Stimulated activated CD8-positive, alpha-beta memory T cell treated with anti-CD3 and anti-CD28 coated beads, Interleukin-7, amount 100 ng/mL, for 4 hours (primary cell): ENCODE measurements at regions not wholly inside any gene's neighbourhood (a gene's known extent, or its start where the extent isn't known, plus 50 kb on each side); places are given as distances from the start of the nearest gene placed in this dataset.
"Not testable (repeated sequence)": the region's sequence is repeated elsewhere in the genome, so short reads cannot be mapped to it uniquely, and the experiment has no call there.

Source experiments
- DNase-seq, 2 donors: peaks; one replicate each; pipeline ENCODE4 v3.0.0-alpha.2; 2020; ENCODE audit warnings: low read depth in 2 of 2

DNA sequence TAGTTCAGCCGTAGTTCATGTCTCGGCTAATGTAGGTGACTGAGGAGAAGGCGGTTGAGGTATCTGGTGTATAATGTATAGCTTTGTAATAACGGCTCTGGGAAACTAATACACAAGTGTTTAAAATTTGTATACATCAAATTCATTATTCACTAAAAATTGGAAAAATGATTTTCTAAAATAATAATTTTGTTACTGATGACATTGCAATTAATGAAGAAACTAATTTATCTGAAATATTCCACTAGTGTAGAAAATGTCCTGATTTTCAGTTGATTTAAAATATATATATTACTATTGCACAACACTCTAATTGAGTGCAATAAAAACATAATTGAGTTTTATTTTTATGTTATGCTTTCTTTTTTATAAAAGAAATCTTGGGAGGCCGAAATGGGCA is 823.0 kb downstream of the TAF11L14 start:
- DNase-seq = no peak

DNA sequence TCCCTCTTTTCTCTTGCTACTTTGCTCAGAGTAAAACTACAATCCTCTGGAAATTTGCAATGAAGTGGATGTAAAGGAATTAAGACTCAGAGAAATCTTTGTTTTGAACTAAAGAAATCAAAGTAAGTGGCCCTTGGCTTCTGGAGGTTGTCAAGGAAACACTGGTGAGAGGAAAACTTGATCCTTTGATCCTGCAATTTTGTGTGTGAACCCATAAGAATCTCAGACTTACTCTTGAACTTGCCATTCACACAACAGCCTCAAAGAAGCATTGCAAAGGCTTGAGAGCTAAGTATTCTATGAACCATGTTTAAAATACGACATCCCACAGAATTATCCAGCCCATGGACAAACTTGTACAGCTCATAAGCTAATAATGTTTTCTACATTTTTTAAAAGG is 827.5 kb downstream of the TAF11L14 start:
- DNase-seq = no peak

DNA sequence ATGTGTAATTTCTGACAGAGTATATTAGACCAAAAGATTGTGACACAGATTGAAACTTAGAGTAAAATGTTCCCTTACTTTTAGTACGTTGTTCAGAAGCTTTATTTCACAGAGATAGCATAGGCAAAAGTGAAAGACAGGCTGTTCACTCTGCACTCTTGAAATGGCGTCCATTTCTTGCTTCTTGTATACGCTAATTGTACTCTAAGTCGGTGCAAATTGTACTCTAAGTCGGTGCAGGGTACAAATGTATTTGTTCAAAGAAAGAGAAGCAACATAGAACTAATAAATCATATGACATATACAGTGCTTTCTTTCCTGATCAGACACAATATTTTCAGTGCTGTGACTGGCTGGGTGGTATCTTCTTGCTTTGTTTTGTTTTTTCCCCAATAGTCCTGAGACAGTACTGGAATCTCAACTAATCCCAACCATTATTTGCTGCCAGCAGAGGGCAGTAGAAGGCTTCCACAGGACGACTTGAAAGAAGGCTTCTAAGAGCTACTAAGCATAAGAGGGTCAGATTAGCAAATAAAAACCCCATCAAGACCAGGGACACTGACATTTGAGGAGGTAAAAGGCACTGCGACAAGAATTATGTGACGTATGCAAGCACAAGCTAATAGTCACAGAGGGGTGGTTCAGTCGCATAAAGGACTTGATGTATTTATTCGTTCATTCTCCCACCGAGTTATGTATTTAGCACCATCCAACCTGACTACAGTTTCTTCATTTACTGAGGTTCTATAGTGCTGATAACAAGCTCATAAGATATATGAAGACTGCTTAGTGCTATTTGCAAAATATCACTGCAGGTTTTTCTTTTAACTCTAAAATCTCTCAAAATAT is 831.8 kb downstream of the TAF11L14 start:
- DNase-seq = no peak

DNA sequence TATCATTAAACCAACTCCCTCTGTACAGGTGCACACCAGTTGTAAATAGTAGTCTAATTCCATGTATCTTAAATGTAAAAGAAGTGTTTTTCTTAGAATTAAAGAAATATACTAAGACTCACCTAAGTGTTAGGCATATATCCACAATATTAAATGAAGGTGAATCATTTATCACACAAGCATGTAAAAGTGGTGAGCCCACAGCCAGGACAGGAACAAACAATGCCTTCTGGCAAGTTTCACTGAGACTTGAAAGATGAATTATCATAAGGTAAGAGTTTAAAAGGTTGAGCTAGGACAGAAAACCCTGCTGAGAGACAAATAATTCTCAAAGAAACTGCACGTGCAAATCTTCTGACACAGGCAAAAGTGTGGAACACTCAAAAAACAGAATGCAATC is 832.5 kb downstream of the TAF11L14 start:
- DNase-seq = no peak

DNA sequence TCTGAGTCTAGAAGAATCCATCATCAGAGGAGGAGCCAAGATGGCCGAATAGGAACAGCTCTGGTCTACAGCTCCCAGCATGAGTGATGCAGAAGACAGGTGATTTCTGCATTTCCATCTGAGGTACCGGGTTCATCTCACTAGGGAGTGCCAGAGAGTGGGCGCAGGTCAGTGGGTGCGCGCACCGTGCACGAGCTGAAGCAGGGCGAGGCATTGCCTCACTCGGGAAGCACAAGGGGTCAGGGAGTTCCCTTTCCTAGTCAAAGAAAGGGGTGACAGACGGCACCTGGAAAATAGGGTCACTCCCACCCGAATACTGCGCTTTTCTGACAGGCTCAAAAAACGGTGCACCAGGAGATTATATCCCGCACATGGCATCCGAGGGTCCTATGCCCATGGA is 837.5 kb downstream of the TAF11L14 start:
- not testable (repeated sequence) for DNase-seq

DNA sequence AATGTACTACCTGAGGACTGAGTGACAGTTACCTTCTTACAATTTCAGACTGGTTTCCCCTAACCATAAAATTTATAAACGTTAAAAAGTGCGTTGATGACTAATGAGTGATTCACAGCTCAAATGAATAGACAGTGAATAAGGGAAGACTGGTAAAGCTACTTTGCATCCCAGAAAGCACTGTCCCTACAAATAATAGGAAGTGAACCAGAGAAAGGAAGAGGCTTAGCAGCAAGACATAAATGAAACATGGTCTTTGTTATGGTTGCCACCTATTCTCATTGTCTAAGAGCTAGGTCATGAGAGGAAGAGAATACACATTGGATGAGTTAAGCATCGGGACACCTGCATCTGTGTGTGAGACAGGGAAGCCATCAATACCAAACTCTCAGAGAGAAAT is 849.2 kb downstream of the TAF11L14 start:
- no peak for DNase-seq

DNA sequence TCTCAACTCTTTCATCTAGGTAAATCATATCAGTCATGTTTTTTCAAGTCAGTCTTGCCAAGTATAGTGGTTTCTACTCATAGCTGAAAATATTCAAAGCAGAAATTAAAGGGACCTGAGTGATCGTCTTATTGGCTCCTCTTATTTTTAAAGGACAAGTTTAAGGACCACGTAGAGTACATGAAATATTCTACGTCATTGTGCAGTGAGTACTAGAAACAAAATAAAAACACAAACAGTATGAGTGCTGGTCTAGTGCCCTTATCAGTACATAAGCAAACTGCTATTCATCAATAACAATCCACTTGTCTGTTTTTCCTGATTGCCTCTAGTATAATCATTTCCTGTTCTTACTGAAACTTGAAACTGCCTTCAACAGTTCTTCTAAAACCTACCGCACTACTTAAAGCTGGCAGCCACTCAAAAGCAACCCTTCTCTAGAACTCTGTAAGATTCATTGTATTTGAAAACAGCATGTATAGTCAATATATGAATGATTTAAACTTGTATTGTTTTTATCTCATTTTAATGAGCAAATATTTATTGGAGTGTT is 853.7 kb downstream of the TAF11L14 start:
- no peak for DNase-seq

DNA sequence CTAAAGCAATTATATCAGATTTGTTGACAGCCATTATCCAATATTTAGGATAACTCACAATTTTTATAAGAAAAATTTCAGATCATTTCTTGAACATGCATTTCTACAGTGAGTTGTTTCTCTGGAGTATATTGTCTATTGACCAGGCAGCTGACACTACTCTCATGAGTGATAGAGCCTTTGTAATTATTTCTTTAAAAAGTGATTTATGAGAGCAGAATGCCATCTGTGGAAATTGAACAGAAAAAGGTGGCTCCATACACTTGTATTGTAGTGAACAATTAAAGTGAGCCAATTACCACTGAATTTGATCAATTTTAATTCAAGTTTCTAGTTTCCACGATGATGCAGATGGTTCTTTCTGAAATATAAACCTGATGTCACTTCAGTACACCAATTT is 855.4 kb downstream of the TAF11L14 start:
- no peak for DNase-seq

DNA sequence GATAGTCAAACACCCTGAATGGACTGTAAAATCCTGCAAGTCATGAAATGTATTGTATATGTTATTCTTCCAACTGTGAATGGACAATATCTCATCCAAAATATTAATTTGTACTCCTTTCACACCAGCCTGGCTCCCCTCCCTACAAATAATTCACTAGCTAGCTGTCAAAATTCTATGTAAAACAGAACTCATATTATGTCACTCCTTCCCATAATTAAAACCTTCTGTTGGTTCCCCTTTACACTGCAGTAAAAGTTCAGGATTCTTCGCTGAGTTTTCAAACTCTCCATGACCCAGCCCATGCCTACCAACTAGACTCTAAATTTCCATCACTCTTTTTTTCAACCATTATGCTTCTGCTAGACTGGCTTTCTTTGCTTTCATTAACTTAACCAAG is 857.1 kb downstream of the TAF11L14 start:
- DNase-seq = no peak

DNA sequence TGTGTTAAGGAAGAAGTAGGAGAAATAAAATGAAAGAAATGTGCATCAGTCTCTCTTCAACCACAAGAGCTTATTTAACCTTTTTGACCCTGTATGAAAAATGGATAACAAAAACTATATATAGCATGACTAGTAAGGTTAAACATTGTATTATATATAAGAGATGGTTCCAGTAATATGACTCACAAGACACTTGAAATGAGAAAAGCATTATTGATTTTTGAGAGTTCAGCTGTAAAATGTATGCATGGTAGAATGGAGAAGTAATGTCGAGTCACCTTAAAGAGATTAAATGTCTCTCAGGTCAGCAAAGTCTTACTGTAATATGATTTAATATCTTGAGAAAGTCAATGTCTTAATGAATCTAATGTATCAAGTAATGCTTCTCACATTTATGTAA is 860.9 kb downstream of the TAF11L14 start:
- no peak for DNase-seq

DNA sequence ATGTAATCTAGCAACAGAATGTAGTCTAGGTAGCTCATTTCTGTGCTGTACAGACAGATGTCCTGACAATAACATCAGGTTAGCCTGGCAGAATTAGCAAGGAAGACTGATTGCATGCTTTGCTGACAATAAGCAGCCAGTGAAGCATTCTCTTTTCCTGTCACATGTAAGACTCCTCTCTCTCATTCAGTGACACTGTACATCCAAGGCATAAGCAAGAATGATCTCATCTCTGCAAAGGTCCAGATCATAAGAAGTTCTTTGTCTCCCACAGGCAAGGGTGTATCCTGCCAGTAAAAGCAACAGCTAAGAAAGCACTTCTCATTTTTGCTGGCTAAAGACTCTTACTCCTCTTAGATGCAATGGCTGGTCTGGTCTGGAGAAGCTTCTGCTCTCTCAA is 861.8 kb downstream of the TAF11L14 start:
- DNase-seq = no peak

DNA sequence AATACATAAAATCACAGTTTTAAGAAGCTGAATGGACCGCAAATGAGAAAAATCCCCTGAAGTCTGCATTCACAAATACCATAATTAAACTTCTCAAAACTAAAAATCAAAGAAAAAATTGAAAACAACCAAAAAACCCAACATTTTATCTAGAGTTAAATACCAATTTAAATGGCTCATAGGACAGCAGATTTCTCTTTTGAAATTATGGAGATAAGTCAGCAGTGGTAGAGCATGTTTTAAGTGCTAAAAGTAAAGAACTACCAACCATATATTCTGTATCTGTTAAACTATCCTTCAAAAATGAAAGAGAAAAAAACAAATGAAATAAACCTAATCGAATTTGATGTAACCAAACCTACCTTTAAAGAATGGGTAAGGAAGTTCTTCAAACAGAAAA is 862.8 kb downstream of the TAF11L14 start:
- no peak for DNase-seq

DNA sequence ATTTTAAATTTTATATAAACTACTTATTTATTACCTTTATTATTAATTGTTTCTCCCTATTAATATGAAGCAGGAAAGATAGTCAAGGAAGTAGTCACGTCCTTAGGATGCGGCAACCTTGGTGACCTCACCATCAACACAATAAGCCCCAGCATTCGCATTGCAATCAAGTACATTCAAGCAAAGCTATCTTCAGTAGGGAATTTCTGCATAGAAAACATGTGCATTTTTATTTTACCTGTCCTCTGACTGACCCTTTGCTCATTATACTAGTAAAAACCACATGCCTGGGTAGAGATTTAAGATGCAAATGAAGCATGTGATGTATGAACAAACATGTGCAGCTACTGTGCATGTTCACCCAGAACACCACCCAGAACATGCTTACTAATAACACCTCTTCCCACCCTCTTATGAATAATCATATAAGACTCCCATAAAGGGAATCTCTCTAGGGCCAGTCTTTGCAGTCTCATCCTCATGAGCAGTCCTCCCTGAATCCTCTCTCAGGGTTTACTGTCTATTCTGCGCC is 869.6 kb downstream of the TAF11L14 start:
- DNase-seq = no peak

DNA sequence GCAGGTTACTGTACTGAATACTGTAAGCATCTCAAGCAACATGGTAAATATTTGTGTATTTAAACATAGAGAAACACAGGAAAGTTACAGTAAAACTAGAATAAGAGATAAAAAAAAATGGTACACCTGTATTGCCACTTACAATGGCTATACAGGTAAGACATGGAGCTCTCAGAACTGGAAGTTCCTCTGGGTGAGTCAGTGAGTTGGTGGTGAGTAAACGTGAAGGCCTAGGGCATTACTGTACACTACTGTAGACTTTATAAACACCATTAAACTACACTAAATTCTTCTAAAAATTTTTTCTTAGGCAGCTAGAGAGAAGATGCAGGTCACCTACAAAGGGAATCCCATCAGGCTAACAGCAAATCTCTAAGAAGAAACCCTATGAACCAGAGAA is 872.9 kb downstream of the TAF11L14 start:
- DNase-seq = no peak

DNA sequence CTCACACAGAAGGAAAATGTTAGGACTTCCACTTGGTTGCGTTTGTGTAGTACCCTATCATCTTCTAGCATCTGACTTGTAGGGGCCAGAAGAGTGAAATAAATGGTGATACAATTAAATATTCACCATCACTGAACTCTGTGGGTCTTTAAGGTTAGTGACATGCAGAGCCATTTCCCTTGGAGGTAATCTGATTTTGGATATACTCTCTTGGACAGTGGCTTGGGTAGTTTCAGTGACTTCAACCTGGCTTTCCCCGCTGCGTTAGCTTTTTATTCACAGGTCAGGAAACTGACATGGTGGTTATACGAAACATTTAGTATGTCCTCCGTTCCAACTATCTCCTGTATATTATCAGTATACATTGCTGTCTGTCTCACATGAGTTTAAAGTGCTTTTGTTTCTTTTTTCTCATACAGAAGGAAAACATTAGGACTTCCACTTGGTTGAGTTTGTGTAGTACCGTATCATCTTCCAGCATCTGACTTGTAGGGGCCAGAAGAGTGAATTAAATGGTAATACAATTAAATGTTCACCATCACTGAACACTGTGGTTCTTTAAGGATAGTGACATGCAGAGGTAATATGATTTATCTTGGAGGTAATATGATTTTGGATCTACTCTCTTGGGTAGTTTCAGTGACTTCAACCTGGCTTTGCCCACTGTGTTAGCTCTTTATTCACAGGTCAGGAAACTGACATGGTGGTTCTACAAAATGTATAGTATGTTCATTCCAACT is 883.6 kb downstream of the TAF11L14 start:
- no peak for DNase-seq

DNA sequence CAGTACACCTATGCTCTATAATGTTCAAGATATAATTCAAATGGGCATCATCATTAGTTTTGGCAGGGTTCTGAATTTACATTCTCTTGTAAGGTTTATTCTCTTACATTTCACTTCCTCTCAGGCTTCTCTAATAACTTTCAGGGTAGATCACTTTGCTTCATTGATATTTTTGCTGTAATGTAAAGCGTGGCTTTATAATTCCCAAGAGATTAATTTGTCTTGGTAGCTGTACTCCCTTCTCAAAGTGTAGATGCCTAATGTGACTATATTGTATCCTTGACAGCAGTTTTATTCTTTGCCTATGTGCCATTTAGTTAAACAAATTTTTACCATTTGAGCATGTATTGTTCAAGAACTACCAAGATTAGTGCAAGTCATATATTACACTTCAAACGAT is 889.1 kb downstream of the TAF11L14 start:
- no peak for DNase-seq

DNA sequence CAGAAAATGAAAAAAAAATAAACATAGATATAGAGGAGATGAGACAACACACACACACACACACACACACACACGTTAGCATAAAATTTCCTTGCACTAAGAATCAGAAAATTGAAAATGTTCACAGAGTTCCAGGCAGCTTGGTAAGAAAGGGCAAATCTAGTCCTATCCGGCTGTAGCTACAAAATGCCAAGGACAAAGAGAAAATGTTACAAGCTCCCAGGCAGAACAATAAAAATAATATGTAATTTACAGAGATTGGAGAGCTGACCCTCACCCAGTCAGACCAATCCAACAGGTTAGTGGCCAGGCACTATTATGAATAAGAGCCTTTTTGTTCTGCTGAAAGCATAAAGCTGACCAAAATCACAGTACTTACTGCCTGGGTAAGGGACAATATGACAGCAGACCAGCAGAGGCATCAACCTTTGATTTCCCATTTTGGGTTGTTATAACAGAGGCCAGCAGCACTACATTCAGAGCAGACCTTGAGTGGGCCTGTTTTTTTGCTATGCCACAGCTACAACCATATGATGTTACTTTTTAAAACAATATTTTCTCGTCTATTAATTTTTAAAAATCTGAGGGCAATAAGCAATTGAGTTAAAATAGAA is 892.6 kb downstream of the TAF11L14 start:
- no peak for DNase-seq

DNA sequence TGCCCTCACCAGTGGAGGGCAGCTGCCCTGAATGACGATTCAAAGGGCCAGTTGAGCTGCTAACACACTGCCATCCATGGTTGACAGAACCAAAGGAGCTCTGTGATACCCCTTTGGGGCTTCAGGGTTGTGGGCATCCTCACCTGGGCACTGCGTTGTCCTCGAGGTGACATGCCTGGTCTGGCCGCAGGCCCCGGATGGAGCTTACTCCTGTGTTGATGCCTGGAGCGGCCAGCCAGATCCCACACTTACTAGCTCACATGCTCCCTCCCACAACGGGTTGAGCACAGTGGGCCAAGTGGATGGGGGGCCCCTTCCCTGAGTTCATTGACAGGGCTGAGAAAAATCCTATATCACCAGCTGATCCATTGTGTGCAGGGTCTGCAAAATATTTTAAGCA is 898.9 kb downstream of the TAF11L14 start:
- no peak for DNase-seq

DNA sequence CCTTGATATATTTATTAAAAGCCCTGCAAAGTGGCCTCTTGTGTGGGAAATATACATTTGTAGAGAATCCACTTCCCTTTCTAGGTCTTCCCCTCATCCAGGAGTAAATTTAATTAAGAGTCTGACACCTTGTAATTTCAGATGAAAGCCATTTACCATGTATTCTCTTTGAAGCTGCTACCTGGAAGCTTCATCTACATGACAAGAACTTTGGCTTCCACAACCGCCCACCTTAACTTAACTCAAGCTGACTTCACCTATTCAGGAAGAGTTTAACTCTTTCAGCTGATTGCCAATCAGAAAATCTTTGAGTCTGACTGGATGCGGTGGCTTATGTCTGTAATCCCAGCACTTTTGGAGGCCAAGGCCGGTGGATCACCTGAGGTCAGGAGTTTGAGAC is 899.9 kb downstream of the TAF11L14 start:
- DNase-seq = no peak

DNA sequence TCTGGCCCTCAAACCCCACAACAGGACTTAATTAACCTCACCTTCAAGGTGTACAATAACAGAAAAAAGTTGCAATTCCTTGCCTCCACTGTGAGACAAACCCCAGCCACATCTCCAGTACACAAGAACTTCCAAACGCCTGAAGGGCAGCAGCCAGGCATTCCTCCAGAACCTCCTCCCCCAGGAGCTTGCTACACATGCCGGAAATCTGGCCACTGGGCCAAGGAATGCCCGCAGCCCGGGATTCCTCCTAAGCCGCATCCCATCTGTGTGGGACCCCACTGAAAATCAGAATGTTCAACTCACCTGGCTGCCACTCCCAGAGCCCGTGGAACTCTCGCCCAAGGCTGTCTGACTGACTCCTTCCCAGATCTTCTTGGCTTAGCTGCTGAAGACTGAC is 901.5 kb downstream of the TAF11L14 start:
- not testable (repeated sequence) for DNase-seq

DNA sequence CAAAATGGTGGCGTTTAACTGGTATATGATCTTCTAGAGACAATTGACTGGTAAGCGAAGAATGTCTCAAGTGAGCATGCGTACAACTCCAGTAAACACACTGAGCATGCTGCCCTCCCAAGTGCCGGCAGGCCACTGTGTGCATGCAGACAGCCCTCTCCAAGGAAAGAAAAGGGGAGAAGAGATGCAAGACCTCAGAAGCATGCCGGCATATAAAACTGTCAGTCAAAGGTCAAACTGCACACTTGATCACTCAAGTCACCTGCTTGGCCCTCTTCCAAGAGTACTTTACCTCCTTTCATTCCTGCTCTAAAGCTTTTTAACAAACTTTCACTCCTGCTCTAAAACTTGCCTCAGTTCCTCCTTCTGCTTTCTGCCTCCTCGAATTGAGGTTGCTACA is 910.2 kb downstream of the TAF11L14 start:
- no peak for DNase-seq

DNA sequence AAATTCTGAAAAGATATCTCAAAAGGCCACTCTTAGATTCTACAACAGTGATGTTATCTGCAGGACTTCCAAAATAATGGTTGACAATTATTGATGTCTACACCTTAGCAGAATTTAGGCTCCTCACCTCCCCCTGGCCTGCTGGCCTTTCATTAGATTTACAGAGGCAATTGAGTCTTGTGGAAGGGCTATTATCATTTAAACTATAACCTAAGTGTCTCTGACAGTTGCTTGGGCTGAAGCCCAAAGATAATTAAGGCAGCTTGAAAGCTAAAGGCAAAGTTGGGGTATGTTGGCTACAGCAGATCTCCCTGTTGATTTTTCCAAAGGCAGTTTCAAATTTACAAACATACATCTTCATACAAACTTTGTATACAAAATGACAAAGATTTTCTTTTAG is 912.3 kb downstream of the TAF11L14 start:
- DNase-seq = no peak
